M059J (cell line): ENCODE measurements at regions not wholly inside any gene's neighbourhood (a gene's known extent, or its start where the extent isn't known, plus 50 kb on each side); places are given as distances from the start of the nearest gene placed in this dataset.
"Not testable (repeated sequence)": the region's sequence is repeated elsewhere in the genome, so short reads cannot be mapped to it uniquely, and the experiment has no call there.

Experiments
- DNase-seq: peaks from one replicate; pipeline ENCODE4 v3.0.0-alpha.2; 2012; ENCODE audit warnings: low read depth

DNA sequence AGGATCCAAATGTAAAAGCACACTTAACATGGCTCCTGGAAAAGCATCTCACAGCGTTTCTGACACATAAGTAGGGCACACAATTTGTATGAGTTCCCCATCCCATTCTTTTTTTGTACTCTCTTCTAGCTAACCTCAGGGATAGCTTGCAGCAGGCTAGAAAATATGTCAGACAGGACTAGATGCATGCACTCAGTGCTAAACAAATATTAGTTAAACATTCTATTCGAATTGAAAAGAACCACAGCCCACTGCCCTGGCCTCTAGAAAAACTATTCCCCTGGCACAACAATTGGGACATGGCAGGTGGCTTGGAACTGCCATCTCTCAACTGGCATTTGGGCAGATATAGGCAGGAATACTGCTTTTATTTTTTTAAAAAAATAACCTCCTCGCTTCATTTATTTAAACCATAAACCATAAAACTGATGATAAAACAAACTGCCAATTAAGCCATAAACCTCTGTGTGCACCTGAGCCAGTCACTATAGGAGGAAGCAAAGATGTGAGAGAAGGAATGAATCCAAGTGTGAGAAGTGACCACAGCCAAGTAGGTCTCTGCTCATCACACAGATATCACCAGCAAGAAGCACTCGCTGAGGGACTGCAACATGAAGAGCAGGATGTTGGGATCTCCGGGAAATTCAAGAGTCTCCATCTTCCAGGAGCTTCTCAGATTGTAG lies 394.1 kb downstream of the NEBL start:
- DNase-seq = no peak

DNA sequence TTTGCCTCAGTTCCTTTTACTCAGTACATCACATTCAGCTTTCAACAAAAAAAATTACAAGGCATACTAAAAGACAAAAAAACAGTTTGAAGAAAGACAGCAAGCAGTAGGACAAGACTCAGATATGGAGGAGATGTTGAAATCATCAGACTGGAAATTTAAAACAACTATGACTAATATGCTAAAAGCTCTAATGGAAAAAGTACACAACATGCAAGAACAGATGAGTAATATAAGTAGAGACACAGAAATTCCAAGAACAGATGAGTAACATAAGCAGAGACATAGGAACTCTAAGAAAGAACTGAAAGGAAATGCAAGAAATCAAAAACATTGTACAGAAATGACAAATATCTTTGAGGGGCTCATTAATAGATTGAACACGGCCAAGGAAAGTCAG lies 402.6 kb downstream of the NEBL start:
- peak; percentile 15 for DNase-seq

DNA sequence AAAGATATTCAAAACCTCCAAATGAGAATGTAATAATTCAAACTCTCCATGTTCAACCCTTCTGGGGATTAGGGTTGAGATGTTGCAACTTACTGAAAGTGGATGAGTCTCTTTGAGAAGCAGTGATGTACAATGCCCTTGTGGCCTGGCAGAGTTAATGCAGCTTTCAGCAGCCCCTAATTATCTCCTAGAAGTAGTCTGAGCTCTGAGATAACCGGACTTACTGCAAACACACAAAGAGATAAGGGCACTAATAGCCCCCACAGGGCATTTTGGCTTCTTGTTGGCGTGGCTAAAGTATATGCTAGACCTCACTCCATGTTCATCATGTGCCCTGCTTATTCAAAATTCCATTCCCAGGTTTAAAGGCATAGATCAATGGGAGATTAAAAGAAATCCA lies 404.7 kb downstream of the NEBL start:
- no peak for DNase-seq

DNA sequence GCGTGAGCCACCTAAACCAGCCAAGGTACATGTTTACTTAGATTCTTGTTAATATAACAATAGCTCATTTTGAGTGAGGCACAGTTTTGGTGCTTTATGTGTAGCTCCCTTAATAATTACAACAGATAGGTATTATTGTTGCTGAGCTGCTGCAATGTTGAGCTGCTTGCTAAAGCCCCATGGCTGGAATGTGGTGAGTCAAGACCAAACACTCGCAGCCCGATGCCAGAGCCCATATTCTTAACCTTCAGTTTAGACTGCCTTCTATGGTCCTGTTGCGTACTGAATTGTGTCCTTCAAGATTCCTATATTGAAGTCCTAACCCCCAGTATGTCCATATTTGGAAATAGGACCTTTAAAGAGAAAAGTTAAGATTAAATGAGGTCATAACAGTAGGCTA lies 407.1 kb downstream of the NEBL start:
- DNase-seq = no peak

DNA sequence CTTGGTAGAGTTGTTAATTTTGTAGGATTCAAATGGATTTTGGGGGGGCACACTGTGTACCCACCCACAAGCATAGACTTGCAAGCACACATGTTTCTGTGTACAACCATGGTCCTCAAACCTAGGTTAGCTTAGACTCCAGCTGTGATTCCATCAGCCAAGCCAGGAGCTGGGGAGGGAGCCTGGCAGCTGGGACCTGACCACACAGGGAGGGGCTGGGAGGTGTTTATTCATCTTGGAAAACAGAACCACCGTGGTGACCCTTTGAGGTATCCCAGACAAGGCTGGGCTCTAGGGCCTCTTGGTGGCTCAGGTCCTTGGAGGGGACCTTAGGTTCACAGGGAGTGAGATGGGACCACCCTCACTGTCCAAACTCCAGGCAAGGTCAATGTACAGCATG lies 410.3 kb downstream of the NEBL start:
- DNase-seq = no peak

DNA sequence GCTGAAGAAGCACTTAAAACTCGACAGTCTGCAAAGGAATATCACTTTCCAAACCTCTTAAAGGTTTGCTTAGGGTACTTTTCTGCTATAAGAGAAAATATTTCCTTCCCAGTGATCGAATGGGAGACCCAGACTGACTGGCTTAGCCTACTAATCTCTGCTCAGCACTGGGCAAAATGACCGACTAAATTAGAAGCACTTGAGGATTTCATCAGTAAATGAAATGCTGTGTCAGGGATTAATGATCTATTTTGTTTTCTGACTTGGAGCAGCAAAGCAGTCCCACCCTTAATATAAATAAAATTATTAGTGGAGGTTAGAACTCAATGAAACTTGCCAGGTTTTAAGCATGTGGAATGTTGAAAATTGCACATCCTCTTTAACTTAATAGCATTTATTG lies 411.6 kb downstream of the NEBL start:
- DNase-seq = no peak

DNA sequence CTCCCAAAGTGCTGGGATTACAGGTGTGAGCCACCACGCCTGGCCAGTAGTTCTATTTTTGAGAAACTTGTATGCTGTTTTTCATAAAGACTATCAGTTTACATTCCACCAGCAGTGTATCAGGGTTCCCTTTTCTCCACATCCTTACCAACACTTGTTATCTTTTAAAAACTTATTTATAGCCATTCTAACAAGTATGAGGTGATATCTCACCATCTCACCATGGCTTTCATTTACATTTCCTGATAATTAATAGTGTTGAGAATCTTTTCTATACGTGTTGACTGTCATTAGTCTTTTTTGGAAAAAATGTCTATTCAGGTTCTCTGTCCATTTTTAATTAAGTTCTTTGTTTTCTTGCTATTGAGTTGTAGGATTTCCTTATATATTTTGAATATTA lies 416.1 kb downstream of the NEBL start:
- DNase-seq = no peak

DNA sequence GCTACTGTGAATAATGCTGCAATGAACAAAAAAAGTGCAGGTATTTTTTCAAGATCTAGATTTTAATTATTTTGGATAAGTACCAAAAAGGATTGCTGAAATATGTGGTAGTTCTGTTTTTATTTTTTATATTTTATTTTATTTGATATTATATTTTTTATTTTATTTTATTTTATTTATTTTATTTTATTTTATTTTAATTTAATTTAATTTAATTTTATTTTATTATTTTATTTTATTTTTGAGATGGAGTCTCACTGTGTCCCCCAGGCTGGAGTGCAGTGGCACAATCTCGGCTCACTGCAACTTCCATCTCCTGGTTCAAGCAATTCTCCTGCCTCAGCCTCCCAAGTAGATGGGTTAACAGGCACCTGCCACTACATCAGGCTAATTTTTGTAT lies 416.5 kb downstream of the NEBL start:
- not testable (repeated sequence) for DNase-seq

DNA sequence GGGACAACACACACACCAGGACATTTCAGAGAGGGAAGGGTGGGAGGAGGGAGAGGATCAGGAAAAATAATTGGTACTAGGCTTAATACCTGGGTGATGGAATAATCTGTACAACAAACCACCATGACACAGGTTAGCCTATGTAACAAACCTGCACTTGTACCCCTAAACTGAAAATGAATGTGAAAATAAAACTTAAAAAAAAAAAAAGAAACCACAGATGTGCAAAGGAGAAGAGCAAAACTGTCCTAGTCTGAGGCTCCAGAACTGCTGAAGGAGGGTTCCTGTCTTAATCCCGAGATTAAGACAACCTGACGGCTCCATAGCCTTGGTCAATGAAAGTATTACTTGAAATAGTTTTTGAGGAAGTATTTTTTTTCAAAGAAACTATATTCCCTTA lies 423.0 kb downstream of the NEBL start:
- no peak for DNase-seq

DNA sequence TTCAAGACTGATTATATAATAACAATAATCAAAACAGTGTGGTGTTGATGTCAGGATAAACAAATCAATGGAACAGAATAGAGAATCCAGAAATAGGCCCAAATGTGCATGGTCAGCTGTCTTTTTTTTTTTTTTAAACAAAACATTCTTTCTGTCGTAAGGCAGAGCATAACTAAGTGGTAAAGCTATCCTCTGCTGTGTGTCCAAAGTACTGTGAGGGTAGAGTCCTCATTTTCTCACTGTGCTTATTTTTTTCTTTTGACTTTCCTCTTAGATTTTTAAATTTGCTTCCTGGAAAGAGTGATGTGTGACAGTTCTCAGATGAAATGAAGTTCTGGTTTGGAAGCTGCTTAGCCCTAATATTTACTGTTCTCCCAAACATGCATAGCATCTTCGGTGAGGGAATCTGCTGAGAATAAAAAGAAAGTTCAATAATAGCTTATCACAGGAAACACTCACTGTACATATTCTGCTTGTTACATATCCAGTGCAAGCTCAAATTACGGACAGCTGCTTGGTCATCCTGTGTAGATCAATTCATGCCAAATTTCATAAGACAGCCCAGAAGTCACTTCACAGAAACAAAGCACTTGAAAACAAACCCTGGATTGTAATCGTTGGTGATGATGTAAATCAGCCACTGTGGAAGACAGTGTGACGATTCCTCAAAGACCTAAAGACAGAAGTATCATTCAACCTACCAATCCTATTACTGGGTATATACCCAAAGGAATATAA lies 423.9 kb downstream of the NEBL start:
- DNase-seq = no peak

DNA sequence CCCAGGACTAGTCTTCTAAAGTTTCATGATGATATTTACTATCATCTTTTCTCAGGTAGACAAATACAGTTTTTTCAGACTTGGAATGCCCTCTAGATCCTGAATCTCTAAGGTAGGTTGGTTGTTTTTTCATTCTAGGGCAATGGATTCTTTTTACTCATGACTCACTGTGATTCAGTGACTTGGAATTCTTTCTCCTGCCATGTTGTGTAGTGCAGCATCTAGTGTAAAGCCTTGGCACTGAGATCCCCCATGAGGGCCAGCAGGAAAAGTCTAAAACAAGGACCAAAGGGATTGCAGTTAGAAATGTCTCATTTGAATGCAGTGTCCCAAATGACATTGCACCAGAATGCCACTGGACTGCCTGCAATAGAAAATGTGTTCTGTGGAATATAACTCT lies 430.4 kb downstream of the NEBL start:
- DNase-seq = peak; percentile 54

DNA sequence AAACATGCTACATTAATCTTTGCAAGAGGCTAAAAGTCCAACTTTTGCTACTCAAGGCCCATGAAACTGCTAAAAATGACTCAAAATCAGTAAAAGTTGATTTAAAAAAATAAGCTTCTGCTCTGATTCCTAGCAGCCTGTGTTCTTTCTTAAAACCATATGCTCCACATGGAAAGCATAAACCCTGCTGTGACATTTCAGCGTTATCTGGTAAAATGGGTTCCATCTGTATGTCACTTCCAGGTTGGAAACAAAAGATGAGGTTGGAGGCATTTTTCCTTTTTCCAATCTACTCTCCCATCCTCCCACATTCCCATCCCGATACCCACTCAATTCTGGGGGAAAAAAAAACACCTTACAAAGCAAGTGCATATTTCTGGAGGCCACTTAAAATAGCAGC lies 439.5 kb downstream of the NEBL start:
- no peak for DNase-seq

DNA sequence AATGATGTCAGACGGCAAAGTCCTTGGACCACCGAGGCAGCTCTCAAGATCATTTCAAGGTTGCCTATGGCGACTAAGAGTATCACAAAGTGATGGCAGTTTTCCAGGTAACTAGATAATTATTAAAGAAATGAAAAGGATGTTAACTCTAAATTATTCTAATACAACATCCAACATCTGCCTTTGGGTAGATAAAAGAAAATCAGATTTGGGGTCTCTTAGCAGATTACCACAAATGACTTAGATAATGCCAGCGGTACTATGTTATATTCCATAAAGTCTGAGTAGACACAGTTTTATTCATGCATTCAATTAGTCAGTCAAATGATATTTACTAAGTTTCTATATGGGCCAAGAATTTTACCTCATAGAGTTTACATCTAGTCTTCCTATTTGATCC lies 441.3 kb downstream of the NEBL start:
- no peak for DNase-seq

DNA sequence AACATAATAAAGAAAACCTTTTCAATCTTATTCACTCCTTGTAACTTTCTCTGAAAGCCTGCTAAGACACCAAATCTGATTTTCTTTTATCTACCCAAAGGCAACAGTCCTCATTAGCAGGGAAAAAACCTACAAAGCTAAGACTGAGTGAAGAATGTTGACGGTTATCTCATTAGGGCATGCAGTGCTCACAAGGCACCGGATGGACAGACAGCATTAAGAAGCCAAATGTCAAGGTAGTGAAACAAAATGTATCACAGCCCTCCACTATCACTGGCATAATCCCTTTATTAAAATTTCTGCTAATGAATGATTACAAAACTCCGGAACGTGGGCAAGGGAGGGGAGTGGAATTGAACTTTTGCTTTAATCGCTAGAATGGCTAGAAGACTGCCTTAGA lies 442.8 kb downstream of the NEBL start:
- DNase-seq = no peak

DNA sequence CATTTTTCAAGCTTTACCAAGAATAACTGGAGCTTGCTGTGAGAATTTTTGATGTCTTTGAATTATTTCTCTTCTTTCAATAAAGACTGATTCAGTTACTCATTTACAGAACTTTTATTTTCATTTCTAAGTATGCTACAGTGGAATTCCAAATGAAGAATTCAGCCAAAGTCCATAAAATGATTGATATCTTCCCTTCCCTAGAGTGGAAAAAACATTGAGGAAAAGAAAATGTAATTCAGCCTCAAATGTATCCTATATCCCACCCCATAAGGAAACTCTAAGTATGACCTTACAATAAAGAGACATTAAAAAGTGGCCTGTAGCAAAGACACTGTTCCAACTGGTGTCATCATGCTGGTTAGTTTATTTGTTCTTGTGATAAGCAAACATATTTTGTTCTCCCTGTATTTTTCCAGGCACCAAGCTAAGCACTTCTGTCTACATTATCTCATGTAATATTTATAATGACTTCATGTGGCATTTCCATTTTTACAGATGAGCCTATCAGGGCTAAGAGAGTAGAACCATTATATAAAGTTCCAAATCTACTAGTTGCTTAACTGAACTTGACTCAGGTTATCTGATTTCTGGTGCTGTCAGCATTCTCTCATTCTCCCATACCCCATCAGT lies 450.4 kb downstream of the NEBL start:
- no peak for DNase-seq

DNA sequence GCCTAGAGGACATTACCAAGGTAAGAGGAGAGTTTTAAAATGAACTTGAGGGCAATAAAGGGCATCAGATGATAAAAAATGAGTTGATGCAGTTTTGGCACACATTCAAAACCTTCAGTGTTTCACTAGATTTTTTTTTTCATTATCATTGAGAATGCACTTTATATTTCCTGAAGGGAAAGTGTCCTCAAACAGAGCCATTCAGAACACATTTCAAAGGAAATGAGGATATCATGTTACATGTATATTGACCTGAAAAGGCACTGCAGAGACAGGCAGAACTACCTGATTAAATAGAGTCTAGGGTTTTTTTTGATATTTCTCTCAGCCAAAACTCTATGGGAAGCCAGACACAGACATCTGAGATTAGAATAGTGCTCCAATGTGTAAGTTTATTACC lies 454.0 kb downstream of the NEBL start:
- DNase-seq = no peak

DNA sequence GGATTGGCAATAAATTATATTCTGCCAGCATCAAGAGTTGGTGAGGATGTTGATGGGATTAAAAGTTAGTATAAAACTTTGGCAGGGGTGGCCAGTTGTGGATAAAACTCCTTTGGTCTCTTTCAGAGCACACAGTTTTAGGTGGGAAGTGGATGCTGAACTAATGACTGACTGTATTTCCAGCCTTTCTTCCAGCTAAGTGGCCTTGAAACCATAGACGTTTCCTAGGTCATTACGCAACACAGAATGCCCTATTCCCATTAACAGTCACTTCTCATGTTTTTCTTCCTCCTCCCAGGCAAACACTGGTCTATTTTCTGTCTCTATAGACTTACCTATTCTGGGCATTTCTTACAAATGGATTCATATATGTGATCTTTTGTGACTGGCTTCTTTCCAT lies 467.4 kb downstream of the NEBL start:
- no peak for DNase-seq

DNA sequence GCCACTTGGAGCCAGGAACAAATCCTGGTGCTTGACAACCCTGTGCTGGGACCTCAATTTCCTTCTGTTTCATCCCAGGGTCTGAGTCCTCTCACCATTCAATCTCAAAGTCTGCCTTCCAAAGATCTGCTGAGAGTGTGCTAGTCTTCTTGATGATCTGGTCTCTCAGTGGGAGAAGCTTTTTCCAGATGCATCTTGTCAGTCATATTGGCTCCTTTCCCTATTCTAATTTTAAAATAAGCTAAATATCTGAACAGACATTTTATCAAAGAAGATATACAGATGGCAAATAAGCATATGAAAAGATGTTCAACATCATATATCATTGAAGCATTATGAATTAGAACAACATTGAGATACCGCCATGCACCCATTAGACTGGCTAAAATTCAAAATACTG lies 469.3 kb downstream of the NEBL start:
- no peak for DNase-seq

DNA sequence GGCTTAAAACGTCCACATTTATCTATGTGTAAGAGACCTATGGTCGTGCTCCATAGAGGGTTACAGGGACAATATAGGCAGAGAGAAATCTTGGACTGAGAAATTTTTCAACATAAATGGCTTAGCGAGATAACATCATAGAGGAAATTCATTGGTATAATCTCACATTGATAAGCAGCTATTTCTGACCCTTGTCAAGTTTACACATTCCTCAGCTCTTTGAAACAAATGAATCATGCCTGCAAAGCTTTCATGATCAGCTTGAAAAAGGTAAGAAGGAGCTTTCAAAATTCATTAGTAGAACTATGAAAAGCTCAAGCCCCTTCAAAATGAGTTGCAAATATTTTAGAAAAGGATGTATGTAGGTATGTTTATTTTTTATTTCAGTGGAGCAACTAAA lies 478.8 kb downstream of the NEBL start:
- DNase-seq = no peak

DNA sequence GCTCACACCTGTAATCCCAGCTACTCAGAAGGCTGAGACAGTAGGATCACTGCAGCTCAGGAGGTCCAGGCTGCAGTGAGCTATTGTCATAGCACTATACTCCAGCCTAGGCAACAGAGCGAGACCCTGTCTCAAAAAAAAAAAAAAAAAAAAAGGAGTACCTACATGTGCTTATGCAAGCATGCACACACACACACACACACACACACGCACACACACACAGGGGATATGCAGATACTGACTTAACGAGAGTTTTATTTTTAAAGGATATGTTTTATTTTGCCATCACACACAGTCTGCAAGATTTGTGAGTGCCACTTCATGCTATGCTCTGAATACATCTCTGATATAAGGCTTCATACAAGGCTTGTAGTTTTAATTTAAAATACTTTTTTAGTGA lies 479.3 kb downstream of the NEBL start:
- no peak for DNase-seq

DNA sequence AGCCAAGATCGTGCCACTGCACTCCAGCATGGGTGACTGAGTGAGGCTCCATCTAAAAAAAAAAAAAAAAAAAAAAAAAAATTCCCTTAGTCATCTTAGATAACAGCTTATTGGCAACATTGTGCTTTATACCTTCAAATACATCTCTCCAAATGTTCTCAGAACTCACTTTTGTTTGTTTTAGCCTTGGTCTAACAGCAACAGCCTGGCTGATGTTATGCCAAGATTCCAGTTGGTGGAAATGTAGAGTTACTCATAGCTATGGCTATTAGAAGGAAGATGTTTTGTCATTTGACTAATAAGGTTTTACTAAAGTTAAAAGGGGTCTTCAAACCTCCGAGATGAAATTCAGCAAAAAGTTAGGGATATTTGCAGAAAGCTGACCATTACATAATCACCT lies 481.4 kb downstream of the NEBL start:
- DNase-seq = peak; percentile 9

DNA sequence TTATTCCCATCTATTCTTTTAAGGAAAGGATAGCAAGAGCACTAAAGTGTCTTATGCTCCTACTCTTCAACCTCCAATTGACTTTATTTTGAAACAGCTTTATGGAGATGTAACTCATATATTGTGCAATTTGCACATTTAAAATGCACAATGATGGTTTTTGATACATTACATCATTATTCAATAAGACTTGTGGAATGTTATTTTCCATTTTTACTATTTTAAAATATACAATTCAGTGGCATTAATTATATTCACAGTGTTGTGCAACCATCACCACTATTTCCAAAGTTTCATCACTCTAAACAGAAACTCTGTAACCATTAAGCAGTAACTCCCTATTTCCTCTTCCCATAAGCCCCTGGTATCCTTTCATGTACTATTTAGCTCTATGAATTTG lies 489.8 kb downstream of the NEBL start:
- DNase-seq = no peak
